ENCODE measurements at regions not wholly inside any gene's neighbourhood (a gene's known extent, or its start where the extent isn't known, plus 50 kb on each side); places are given as distances from the start of the nearest gene placed in this dataset.

DNA sequence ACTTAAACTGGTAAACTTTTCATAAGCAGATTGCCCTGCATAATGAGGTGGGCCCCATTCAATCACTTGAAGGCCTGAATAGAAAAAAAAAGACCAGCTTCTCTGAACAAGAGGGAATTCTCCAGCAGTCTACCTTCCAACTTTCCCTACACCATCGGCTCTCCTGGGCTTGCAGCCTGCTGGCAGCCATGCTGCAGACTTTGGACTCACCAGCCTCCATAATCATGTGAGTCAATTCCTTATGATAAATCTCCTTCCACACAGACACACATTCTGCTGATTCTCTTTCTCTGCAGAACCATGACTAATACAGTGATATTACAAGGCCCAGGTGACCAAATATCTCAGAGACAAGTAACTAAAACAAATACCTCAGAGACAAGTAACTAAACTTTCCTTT lies 113.8 kb upstream of the WDR17 start:
- DNase-seq = no peak

DNA sequence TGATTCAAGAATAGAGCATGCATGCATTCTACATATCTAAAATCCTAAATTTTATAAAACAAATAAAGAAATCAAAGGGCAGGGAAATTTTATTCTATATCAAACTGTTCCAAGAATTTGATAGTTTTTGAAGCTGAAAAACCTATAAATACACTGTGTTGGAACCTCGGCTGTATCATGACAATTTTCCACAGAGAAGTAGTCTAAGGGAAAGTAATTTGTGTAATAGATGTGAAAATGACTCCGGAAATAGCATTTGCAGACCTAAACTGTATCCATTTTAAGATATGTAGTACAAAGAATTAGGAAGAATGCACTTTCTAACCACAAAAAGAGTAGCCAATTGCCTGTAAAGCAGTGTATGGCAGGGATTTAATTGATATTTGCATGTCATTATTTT lies 112.5 kb upstream of the WDR17 start:
- DNase-seq = no peak

- DNase-seq = no peak
Observed at GRCh38 chr4:175953960-175954521, 111.6 kb upstream of the WDR17 start.

DNA sequence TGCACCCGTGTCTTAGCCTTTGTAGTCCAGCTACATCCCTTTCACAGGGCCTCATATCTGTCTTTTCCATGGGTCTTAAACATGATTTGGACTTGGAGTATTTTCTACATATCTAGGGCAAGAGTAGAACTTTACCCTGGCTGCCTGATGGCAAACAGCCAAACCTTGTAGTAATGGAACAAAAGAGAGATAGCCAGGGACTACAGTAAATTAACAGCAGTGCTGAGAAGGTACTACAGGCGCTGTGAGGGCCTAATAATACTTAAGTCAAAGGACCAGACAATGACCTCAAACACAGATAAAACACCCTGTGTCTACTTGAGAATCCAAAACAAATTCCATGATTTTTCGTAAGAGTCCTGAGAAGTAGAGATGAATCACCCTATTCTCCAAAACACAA lies 111.0 kb upstream of the WDR17 start:
- no peak for DNase-seq

DNA sequence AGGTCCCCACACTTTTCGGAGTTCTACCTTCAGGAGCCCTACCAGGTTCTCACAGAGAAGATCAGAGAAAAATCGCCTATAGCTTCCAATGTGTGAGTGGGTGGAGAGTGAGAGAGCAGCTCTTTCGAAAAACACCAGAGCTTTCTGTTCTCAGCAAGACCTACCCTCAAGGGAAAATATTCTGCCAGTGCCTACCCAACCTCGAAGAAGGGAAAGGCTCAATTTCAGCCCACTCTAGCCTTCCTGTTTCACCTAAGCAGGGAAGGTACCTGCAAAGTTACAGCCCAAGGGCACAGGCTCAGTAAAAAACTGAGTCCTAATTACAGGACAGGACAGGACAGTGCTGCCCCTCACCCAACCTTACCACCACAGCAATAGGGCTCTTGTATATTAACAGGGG lies 104.0 kb upstream of the WDR17 start:
- no peak for DNase-seq

DNA sequence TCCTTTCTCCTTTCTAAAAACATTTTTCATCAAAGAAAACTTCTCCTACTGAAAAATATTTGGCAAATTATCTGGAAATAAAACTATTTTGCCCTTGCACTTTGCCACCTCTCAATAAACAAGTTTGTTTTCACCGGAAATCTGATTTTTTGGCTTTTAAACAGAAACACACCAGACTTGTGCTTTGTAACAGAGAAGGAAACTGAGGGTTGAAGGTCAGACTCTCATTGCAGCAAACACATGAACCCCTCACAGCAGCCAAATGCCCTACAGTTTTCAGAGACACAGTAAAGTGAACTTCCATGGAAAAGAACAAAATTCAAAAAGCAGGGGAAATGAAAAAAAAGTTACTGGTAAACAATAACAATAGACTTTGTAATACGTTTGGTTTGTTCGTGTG lies 95.6 kb upstream of the WDR17 start:
- no peak for DNase-seq

GRCh38 chr4:175970724-175971123 lies 94.9 kb upstream of the WDR17 start:
- DNase-seq = no peak

GRCh38 chr4:175971388-175972179 lies 94.1 kb upstream of the WDR17 start:
- DNase-seq = no peak

GRCh38 chr4:175973027-175973923 lies 92.4 kb upstream of the WDR17 start:
- DNase-seq = no peak

DNA sequence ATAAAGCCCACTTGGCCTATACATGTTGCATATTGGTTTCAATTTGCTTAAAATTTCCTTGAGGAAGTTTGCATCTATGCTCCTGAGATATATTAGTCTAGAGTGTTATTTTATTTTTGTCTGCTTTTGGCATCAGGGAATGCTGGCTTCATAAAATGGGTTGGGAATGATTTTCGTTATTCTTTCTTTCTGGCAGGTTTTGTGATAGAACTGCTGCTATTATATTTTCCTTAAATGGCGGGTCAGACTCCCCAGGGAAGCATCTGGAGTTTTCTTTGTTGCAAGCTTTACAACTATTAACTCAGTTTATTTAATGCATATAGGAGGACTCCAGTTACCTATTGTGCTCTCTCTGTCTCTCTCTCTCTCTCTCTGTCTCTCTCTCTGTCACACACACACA lies 82.0 kb upstream of the WDR17 start:
- DNase-seq = no peak

GRCh38 chr4:175986668-175987067 lies 79.0 kb upstream of the WDR17 start:
- no peak for DNase-seq

GRCh38 chr4:175988511-175988910 lies 77.1 kb upstream of the WDR17 start:
- DNase-seq = no peak

GRCh38 chr4:175996206-175996605 lies 69.4 kb upstream of the WDR17 start:
- no peak for DNase-seq

- DNase-seq = no peak
Observed at GRCh38 chr4:175997291-175997690, 68.3 kb upstream of the WDR17 start.

GRCh38 chr4:175998782-175999181 lies 66.9 kb upstream of the WDR17 start:
- DNase-seq = no peak

DNA sequence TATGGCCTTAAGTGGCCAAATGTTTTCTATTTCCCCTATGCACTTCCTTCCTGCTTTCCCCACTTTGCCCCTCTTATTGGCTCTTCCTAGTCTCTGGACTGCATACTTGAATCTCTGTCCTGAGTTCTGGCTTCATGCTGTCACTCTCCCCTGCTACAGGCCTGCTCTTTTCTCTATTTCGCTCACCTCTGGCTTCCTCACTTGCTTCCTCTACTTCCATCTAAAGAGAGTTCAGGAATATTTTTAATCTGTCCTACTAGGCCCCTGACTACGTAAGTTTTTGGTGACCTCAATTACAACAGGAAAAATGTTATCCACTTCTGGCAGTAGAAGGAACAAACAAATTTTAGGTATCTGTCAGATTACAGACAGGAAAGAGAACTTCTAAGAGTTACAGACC lies 65.7 kb upstream of the WDR17 start:
- no peak for DNase-seq

DNA sequence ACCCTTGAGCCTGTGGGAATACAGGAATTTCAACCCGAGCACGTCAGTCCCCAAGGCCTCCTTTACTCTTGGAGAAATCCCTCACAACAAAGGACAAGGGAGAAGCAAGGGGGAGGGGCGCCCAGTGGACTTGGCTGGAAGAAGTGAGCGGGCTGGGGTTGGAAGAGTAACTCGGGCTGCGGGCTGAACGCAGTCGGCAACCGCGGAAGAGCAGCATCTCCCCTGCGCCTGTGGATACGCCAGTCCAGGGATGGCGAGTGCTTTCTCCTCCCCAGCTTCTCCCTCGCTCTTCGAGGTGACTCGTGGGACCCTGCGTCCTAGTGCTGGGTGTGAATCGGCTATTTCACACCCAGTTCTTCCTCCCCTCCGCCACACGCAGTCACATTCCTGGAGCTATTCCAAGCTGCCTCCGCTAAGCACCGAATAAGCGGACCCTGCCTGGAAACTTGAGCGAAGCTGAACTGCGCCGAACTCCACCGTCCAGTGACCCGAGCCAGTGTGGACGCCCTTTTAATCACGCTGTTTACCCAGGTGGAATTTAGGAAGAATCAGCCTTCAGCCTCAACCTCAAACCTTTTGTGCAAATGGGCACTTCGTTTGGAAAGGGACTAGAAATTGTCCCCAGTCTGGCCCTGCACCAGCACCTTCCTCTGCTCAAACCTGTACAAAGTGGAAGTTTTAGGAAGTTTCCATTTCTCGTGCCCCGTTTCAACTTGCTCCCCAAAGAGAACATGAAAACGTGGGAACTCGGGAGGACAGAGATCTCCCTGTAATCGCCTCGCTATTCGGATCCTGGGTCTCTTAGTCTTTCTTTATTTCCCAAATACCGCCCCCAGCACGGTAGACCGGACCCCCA lies 64.3 kb upstream of the WDR17 start:
- no peak for DNase-seq

GRCh38 chr4:176002007-176002613 lies 63.5 kb upstream of the WDR17 start:
- peak; percentile 7 for DNase-seq

GRCh38 chr4:176005766-176006165 lies 59.9 kb upstream of the WDR17 start:
- no peak for DNase-seq

GRCh38 chr4:176009254-176009653 lies 56.4 kb upstream of the WDR17 start:
- no peak for DNase-seq

GRCh38 chr4:176011529-176011928 lies 54.1 kb upstream of the WDR17 start:
- no peak for DNase-seq

DNA sequence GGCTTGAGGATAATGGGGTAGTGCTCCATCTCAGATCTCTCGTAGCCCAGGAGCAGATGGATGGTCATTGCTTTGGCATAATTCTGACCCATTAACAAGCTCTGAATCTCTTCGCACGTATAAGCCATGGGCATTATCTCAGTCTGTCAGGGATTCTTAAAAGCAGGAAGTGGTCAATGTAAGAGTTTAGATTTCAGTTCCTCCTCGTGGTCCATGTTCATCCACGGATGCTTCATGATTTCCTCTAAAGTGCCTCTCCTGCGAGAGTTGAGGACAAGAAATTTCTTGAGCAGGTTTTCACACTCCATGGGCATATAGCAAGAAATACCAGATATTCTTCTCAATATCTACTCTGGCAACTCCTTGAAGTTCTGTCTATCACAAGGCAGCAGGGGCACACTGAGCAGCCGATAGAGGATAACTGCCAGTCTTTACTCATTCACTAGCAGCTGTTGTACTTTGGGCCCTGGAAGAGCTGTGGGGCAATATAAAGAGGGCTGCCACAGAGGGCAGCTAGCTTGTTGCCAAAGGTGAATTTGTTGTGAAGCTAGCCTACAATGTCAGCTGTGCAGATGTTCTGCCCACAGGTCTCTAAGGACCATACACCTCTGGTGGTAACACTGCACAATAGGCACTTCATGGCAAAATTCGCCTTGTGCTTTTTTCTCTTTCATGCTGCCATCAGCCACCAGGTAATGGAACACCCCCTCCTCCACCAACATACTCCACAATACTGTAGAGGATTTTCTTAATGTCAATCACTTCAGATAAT lies 52.0 kb upstream of the WDR17 start:
- DNase-seq = no peak
